OCI-LY1 (cell line): ENCODE measurements at regions not wholly inside any gene's neighbourhood (a gene's known extent, or its start where the extent isn't known, plus 50 kb on each side); places are given as distances from the start of the nearest gene placed in this dataset.

ENCODE experiments used
- CTCF ChIP-seq: fragments of 200-600 bp; sonication (generic), shearing (Covaris generic); IDR thresholded peaks from 2 replicates; pipeline ENCODE4 v1.5.1; 2017; ENCODE audit warnings: mild to moderate bottlenecking, antibody characterized with exemption, low read length, moderate library complexity, mixed read lengths
- EZH2 ChIP-seq: fragments of 200-600 bp; sonication (generic), shearing (Covaris generic); IDR thresholded peaks from 2 replicates; pipeline ENCODE4 v1.8.0; 2017; ENCODE audit warnings: borderline replicate concordance, mixed run types, mild to moderate bottlenecking, antibody characterized with exemption, low read length, moderate library complexity, mixed read lengths

GRCh38 chr6:134379599-134379998 lies 61.7 kb upstream of the SGK1 start:
- TF ChIP-seq CTCF: no peak
- no peak for TF ChIP-seq EZH2
